ENCODE measurements at regions not wholly inside any gene's neighbourhood (a gene's known extent, or its start where the extent isn't known, plus 50 kb on each side); places are given as distances from the start of the nearest gene placed in this dataset.

DNA sequence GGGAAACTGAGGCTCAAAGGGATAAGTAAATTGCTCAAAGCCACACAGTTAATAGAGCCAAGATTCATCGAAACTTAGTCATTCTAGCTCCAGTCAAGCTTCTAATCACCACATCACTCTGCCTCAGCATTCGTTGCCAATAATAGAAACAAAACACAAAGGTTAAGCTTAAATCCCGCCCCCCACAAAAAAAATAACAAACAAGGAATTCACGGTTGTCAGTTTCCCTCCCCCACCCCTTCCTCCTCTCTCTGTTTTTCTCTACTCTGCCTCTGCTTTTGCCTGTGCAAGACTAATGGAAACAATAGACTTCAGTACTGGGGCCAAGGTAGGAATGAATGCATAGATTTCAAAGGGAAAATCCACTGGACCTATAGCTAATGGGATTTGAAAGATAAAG is 70.7 kb upstream of the ZNF644 start:
- intact Hi-C loops (cut with DNase I; ENCODE audit: low total_unique reads) (no loop called here), in situ Hi-C loops (cut with MboI; ENCODE audit: low pct_ligation_motif_present in 1 of 4, low pct_unique_long_range_greater_than_20kb in 1 of 4, low sequenced_read_pairs in 3 of 4) (no loop called here)
- no peaks in the 10 kb centered on the region for H3K4me1 ChIP-seq
- H3K9me3 ChIP-seq: peaks cover 0 to 7% of the 10 kb centered on the region in 2 donors
- no peak overlapping the region for H3K4me3 ChIP-seq
- WGBS, 2 donors (ENCODE audit: low coverage in 1 of 2): 34 to 50% methylated on average over 2 to 4 of the region's 4 CpGs
- DNase-seq: no peak
- H3K27me3 ChIP-seq: no peaks in the 10 kb centered on the region
- no peak overlapping the region for H3K27ac ChIP-seq
- no peak for TF ChIP-seq POLR2A (IDR thresholded peaks at IDR 0.05)
- no peak for TF ChIP-seq CTCF (IDR thresholded peaks at IDR 0.05)
- TF ChIP-seq POLR2AphosphoS5 (IDR thresholded peaks at IDR 0.05): no peak
- no peak for TF ChIP-seq EP300 (IDR thresholded peaks at IDR 0.05; ENCODE audit: low read depth)
- no peaks in the 10 kb centered on the region for H3K36me3 ChIP-seq

GRCh38 chr1:91091812-91092211 is 70.0 kb upstream of the ZNF644 start:
- Histone ChIP-seq H3K36me3 (no peaks in the 10 kb centered on the region), H3K4me3 (no peak overlapping the region), H3K27me3 (no peaks in the 10 kb centered on the region), H3K27ac (no peak overlapping the region), H3K4me1 (no peaks in the 10 kb centered on the region), H3K9me3 (peaks cover 0 to 9% of the 10 kb centered on the region in 2 donors)
- DNase-seq: no peak
- 47 to 51% methylated on average over 4 to 7 of the region's 7 CpGs for WGBS, 2 donors (ENCODE audit: low coverage in 1 of 2)
- in situ Hi-C loops (cut with MboI; ENCODE audit: low pct_ligation_motif_present in 1 of 4, low pct_unique_long_range_greater_than_20kb in 1 of 4, low sequenced_read_pairs in 3 of 4): no loop called here
- TF ChIP-seq POLR2A (IDR thresholded peaks at IDR 0.05) (no peak), EP300 (IDR thresholded peaks at IDR 0.05; ENCODE audit: low read depth) (no peak), CTCF (IDR thresholded peaks at IDR 0.05) (no peak), POLR2AphosphoS5 (IDR thresholded peaks at IDR 0.05) (no peak)
- intact Hi-C loops (cut with DNase I; ENCODE audit: low total_unique reads): no loop called here

DNA sequence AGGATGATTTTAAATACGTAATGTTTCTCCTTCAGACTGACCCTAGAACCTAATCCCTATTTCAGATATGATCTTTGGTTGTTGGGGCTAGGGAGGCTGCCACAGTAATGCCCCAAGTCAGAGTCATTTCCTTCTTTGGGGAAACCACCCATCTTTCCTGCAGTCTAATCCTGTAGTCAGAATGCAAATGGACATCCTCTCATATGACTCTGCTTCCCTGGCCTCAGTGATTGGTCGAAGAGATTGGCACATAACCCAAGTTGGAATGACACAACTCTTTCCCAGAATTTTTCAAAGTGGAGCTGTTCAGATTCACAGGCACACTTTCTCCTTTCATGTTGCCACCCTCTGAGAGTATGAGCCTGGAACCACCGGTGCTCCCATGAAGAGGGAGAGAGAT is 58.8 kb upstream of the ZNF644 start:
- Histone ChIP-seq H3K4me3 (no peak overlapping the region), H3K4me1 (peaks cover 0 to 11% (median 4%) of the 10 kb centered on the region in 4 donors), H3K9me3 (no peaks in the 10 kb centered on the region), H3K27me3 (no peaks in the 10 kb centered on the region), H3K27ac (no peak overlapping the region), H3K36me3 (no peaks in the 10 kb centered on the region)
- 77 to 80% methylated on average over 1 to 3 of the region's 3 CpGs for WGBS, 2 donors (ENCODE audit: low coverage in 1 of 2)
- intact Hi-C loops (cut with DNase I; ENCODE audit: low total_unique reads): no loop called here
- in situ Hi-C loops (cut with MboI; ENCODE audit: low pct_ligation_motif_present in 1 of 4, low pct_unique_long_range_greater_than_20kb in 1 of 4, low sequenced_read_pairs in 3 of 4): no loop called here
- no peak for DNase-seq
- TF ChIP-seq EP300 (IDR thresholded peaks at IDR 0.05; ENCODE audit: low read depth) (no peak), CTCF (IDR thresholded peaks at IDR 0.05) (no peak), POLR2AphosphoS5 (IDR thresholded peaks at IDR 0.05) (no peak), POLR2A (IDR thresholded peaks at IDR 0.05) (no peak)

- Histone ChIP-seq H3K4me3 (no peak overlapping the region), H3K27me3 (no peaks in the 10 kb centered on the region), H3K36me3 (no peaks in the 10 kb centered on the region), H3K9me3 (no peaks in the 10 kb centered on the region), H3K4me1 (peaks cover 0 to 11% (median 4%) of the 10 kb centered on the region in 4 donors), H3K27ac (no peak overlapping the region)
- DNase-seq: no peak
- WGBS, 2 donors (ENCODE audit: low coverage in 1 of 2): 93 to 96% methylated on average over 13 of the region's 13 CpGs
- intact Hi-C loops (cut with DNase I; ENCODE audit: low total_unique reads): no loop called here
- in situ Hi-C loops (cut with MboI; ENCODE audit: low pct_ligation_motif_present in 1 of 4, low pct_unique_long_range_greater_than_20kb in 1 of 4, low sequenced_read_pairs in 3 of 4): no loop called here
- TF ChIP-seq POLR2AphosphoS5 (IDR thresholded peaks at IDR 0.05): no peak
- no peak for TF ChIP-seq CTCF (IDR thresholded peaks at IDR 0.05)
- TF ChIP-seq EP300 (IDR thresholded peaks at IDR 0.05; ENCODE audit: low read depth): no peak
- TF ChIP-seq POLR2A (IDR thresholded peaks at IDR 0.05): no peak
These were observed 57.0 kb upstream of the ZNF644 start for GRCh38 chr1:91078859-91079258.
